ENCODE measurements at regions not wholly inside any gene's neighbourhood (a gene's known extent, or its start where the extent isn't known, plus 50 kb on each side); places are given as distances from the start of the nearest gene placed in this dataset.

DNA sequence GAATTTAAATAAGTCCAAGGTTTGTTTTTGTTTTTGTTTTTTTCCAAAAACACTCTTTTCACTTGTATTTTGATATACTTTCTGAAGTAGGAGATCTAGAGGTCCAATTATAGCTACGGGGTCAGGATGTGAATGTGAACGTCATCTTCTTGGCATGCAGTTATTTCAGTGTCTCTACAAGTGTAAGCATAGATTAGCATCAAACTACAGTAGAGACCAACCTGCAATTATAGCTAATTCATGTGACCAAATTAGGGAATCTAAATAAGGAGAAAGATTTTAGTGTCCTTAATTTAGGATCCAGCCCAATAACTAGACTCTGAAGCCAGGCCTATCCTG is 107.3 kb upstream of the PALMD start (continued):
- TF ChIP-seq, protein P1, sequence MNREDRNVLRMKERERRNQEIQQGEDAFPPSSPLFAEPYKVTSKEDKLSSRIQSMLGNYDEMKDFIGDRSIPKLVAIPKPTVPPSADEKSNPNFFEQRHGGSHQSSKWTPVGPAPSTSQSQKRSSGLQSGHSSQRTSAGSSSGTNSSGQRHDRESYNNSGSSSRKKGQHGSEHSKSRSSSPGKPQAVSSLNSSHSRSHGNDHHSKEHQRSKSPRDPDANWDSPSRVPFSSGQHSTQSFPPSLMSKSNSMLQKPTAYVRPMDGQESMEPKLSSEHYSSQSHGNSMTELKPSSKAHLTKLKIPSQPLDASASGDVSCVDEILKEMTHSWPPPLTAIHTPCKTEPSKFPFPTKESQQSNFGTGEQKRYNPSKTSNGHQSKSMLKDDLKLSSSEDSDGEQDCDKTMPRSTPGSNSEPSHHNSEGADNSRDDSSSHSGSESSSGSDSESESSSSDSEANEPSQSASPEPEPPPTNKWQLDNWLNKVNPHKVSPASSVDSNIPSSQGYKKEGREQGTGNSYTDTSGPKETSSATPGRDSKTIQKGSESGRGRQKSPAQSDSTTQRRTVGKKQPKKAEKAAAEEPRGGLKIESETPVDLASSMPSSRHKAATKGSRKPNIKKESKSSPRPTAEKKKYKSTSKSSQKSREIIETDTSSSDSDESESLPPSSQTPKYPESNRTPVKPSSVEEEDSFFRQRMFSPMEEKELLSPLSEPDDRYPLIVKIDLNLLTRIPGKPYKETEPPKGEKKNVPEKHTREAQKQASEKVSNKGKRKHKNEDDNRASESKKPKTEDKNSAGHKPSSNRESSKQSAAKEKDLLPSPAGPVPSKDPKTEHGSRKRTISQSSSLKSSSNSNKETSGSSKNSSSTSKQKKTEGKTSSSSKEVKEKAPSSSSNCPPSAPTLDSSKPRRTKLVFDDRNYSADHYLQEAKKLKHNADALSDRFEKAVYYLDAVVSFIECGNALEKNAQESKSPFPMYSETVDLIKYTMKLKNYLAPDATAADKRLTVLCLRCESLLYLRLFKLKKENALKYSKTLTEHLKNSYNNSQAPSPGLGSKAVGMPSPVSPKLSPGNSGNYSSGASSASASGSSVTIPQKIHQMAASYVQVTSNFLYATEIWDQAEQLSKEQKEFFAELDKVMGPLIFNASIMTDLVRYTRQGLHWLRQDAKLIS (CRISPR knock-in tag; IDR thresholded peaks at IDR 0.05; ENCODE audit: borderline replicate concordance), result no peak
- no peak for TF ChIP-seq ZNF138 (CRISPR knock-in tag; conservative IDR thresholded peaks at IDR 0.05)
- no peak for TF ChIP-seq MYBL2 (CRISPR knock-in tag; IDR thresholded peaks at IDR 0.05)
- TF ChIP-seq ZNF121 (CRISPR knock-in tag; IDR thresholded peaks at IDR 0.05), result no peak
- TF ChIP-seq, protein P2, sequence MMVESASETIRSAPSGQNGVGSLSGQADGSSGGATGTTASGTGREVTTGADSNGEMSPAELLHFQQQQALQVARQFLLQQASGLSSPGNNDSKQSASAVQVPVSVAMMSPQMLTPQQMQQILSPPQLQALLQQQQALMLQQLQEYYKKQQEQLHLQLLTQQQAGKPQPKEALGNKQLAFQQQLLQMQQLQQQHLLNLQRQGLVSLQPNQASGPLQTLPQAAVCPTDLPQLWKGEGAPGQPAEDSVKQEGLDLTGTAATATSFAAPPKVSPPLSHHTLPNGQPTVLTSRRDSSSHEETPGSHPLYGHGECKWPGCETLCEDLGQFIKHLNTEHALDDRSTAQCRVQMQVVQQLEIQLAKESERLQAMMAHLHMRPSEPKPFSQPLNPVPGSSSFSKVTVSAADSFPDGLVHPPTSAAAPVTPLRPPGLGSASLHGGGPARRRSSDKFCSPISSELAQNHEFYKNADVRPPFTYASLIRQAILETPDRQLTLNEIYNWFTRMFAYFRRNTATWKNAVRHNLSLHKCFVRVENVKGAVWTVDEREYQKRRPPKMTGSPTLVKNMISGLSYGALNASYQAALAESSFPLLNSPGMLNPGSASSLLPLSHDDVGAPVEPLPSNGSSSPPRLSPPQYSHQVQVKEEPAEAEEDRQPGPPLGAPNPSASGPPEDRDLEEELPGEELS (CRISPR knock-in tag; IDR thresholded peaks at IDR 0.05), result no peak
- TF ChIP-seq, protein P3, sequence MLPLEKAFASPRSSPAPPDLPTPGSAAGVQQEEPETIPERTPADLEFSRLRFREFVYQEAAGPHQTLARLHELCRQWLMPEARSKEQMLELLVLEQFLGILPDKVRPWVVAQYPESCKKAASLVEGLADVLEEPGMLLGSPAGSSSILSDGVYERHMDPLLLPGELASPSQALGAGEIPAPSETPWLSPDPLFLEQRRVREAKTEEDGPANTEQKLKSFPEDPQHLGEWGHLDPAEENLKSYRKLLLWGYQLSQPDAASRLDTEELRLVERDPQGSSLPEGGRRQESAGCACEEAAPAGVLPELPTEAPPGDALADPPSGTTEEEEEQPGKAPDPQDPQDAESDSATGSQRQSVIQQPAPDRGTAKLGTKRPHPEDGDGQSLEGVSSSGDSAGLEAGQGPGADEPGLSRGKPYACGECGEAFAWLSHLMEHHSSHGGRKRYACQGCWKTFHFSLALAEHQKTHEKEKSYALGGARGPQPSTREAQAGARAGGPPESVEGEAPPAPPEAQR (CRISPR knock-in tag; IDR thresholded peaks at IDR 0.05), result no peak
- TF ChIP-seq, protein P4, sequence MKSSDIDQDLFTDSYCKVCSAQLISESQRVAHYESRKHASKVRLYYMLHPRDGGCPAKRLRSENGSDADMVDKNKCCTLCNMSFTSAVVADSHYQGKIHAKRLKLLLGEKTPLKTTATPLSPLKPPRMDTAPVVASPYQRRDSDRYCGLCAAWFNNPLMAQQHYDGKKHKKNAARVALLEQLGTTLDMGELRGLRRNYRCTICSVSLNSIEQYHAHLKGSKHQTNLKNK (CRISPR knock-in tag; IDR thresholded peaks at IDR 0.05), result no peak
- TF ChIP-seq TEAD4 (CRISPR knock-in tag; IDR thresholded peaks at IDR 0.05), result no peak

DNA sequence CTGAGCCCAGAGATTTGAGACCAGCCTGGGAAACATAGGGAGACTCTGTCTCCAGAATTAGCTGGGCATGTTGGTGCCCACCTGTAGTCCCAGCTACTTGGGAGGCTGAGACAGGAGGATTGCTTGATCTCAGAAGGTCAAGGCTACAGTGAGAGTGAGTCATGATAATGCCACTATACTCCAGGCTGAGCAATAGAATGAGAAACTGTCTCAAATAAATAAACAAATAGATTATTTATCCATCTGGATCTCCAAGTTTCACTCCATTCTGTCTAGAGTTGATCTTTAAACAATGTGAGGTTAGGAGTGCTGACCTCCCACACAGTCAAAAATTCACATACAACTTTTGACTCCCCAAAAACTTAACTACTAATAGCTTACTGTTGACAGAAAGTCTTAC is 106.8 kb upstream of the PALMD start:
- Mint-ChIP-seq H3K4me1 (peaks cover 17% of the 10 kb centered on the region), H3K4me3 (no peak overlapping the region), H3K36me3 (peaks cover 7% of the 10 kb centered on the region), H3K27ac (no peak overlapping the region), H3K27me3 (ENCODE audit: low read depth) (peaks cover 3% of the 10 kb centered on the region; the same call in 1 of the 2 replicates), H3K9me3 (peaks cover 11% of the 10 kb centered on the region)
- no peak for ATAC-seq
- POLR2A ChIA-PET, result no interaction called here
- no peak for DNase-seq (ENCODE audit: low spot score)
- CTCF ChIA-PET, result no interaction called here
- TF ChIP-seq NR2C2 (CRISPR knock-in tag; IDR thresholded peaks at IDR 0.05), result no peak
- TF ChIP-seq RORB (CRISPR knock-in tag; IDR thresholded peaks at IDR 0.05), result no peak
- no peak for TF ChIP-seq FOXP1 (CRISPR knock-in tag; IDR thresholded peaks at IDR 0.05; ENCODE audit: borderline replicate concordance)
- TF ChIP-seq NFE2L1 (CRISPR knock-in tag; IDR thresholded peaks at IDR 0.05), result no peak
- no peak for TF ChIP-seq SOX15 (CRISPR knock-in tag; IDR thresholded peaks at IDR 0.05)
- no peak for TF ChIP-seq GRHL2 (CRISPR knock-in tag; IDR thresholded peaks at IDR 0.05; ENCODE audit: insufficient replicate concordance, severe bottlenecking)
- TF ChIP-seq, protein P5, sequence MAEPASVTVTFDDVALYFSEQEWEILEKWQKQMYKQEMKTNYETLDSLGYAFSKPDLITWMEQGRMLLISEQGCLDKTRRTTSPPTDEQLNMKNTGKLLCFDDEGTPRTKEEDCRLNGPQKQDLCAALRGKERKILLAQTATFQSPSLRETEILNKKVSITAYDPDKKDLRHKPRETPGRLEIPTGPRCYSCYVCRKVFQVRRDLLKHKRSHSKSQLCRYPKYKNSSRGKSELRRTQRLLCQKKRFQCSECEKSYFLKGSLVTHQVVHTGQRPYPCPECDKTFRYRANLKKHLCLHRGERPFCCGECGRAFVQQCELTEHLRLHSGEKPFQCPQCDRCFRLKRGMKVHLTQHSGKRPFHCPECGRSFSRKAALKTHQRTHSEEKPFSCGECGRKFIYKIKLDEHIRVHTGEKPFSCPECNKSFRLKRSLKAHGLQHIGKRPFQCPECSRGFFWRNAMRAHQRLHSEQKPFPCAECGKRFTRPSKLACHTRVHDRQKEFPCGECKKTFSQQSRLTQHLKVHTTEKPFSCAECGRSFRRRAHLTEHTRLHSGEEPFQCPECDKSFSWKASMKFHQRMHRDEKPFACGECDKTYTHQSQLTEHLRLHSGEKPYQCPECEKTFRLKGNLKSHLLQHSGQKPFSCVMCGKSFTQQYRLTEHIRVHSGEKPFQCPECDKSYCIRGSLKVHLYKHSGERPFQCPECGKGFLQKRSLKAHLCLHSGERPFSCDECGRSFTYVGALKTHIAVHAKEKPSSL (CRISPR knock-in tag; conservative IDR thresholded peaks at IDR 0.05), result no peak
- TF ChIP-seq, protein P6, sequence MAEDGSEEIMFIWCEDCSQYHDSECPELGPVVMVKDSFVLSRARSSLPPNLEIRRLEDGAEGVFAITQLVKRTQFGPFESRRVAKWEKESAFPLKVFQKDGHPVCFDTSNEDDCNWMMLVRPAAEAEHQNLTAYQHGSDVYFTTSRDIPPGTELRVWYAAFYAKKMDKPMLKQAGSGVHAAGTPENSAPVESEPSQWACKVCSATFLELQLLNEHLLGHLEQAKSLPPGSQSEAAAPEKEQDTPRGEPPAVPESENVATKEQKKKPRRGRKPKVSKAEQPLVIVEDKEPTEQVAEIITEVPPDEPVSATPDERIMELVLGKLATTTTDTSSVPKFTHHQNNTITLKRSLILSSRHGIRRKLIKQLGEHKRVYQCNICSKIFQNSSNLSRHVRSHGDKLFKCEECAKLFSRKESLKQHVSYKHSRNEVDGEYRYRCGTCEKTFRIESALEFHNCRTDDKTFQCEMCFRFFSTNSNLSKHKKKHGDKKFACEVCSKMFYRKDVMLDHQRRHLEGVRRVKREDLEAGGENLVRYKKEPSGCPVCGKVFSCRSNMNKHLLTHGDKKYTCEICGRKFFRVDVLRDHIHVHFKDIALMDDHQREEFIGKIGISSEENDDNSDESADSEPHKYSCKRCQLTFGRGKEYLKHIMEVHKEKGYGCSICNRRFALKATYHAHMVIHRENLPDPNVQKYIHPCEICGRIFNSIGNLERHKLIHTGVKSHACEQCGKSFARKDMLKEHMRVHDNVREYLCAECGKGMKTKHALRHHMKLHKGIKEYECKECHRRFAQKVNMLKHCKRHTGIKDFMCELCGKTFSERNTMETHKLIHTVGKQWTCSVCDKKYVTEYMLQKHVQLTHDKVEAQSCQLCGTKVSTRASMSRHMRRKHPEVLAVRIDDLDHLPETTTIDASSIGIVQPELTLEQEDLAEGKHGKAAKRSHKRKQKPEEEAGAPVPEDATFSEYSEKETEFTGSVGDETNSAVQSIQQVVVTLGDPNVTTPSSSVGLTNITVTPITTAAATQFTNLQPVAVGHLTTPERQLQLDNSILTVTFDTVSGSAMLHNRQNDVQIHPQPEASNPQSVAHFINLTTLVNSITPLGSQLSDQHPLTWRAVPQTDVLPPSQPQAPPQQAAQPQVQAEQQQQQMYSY (CRISPR knock-in tag; IDR thresholded peaks at IDR 0.05), result no peak
- TF ChIP-seq ZNF416 (CRISPR knock-in tag; IDR thresholded peaks at IDR 0.05), result no peak
- no peak for TF ChIP-seq TEAD1 (CRISPR knock-in tag; IDR thresholded peaks at IDR 0.05)
- TF ChIP-seq, protein P7, sequence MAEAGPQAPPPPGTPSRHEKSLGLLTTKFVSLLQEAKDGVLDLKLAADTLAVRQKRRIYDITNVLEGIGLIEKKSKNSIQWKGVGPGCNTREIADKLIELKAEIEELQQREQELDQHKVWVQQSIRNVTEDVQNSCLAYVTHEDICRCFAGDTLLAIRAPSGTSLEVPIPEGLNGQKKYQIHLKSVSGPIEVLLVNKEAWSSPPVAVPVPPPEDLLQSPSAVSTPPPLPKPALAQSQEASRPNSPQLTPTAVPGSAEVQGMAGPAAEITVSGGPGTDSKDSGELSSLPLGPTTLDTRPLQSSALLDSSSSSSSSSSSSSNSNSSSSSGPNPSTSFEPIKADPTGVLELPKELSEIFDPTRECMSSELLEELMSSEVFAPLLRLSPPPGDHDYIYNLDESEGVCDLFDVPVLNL (CRISPR knock-in tag; IDR thresholded peaks at IDR 0.05; ENCODE audit: borderline replicate concordance, low read depth), result no peak
- no peak for TF ChIP-seq ZNF423 (CRISPR knock-in tag; IDR thresholded peaks at IDR 0.05)
- no peak for TF ChIP-seq SMAD3 (CRISPR knock-in tag; IDR thresholded peaks at IDR 0.05; ENCODE audit: borderline replicate concordance)

All from WTC11 (cell line).